B cell (primary cell): ENCODE measurements at regions not wholly inside any gene's neighbourhood (a gene's known extent, or its start where the extent isn't known, plus 50 kb on each side); places are given as distances from the start of the nearest gene placed in this dataset.

Source experiments
- EZH2 ChIP-seq: IDR thresholded peaks from 2 replicates; pipeline ENCODE4 v1.6.1; 2012; ENCODE audit warnings: borderline replicate concordance, low read depth, mild to moderate bottlenecking, moderate library complexity, low read length; ENCODE audit not compliant: insufficient read depth, poor library complexity, severe bottlenecking
- TF ChIP-seq, protein P1 (sequence below): fragments of 200-600 bp; IDR thresholded peaks from one replicate; pipeline ENCODE4 v1.8.0; 2022; ENCODE audit warnings: antibody characterized with exemption, mild to moderate bottlenecking

DNA sequence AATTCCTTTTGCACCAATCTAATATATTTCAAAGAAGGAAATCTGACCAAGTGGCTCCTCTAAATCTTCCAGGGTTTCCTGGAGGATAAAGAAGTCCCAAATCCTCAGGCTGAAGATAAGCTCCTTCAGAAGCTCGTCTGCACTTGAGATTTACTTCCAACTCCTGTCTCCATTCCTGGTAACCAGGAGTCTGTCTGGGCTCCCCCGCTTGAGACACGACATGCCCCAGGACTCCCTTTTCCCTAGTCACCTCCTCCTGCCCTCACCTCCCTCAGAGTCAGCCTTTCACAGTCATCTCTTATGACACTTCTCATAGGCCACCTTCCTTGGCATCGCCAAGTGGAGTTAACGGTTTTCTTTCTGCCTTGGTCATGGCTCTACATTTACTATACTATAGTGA is 103.4 kb upstream of the NEDD9 start:
- TF ChIP-seq, protein P1, sequence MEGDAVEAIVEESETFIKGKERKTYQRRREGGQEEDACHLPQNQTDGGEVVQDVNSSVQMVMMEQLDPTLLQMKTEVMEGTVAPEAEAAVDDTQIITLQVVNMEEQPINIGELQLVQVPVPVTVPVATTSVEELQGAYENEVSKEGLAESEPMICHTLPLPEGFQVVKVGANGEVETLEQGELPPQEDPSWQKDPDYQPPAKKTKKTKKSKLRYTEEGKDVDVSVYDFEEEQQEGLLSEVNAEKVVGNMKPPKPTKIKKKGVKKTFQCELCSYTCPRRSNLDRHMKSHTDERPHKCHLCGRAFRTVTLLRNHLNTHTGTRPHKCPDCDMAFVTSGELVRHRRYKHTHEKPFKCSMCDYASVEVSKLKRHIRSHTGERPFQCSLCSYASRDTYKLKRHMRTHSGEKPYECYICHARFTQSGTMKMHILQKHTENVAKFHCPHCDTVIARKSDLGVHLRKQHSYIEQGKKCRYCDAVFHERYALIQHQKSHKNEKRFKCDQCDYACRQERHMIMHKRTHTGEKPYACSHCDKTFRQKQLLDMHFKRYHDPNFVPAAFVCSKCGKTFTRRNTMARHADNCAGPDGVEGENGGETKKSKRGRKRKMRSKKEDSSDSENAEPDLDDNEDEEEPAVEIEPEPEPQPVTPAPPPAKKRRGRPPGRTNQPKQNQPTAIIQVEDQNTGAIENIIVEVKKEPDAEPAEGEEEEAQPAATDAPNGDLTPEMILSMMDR: no peak
- TF ChIP-seq EZH2: no peak
